ENCODE measurements at regions not wholly inside any gene's neighbourhood (a gene's known extent, or its start where the extent isn't known, plus 50 kb on each side); places are given as distances from the start of the nearest gene placed in this dataset.
"Not testable (repeated sequence)": the region's sequence is repeated elsewhere in the genome, so short reads cannot be mapped to it uniquely, and the experiment has no call there.

- Mint-ChIP-seq H3K27me3 (no peaks in the 10 kb centered on the region), H3K27ac (no peak overlapping the region), H3K4me1 (no peaks in the 10 kb centered on the region), H3K4me3 (no peak overlapping the region), H3K36me3 (ENCODE audit: low read depth) (no peaks in the 10 kb centered on the region), H3K9me3 (no peaks in the 10 kb centered on the region)
- POLR2A ChIA-PET: no interaction called here
- DNase-seq: no peak
- CTCF ChIA-PET: no interaction called here
Observed at GRCh38 chr13:70784207-70784989, 676.1 kb upstream of the KLHL1 start.

GRCh38 chr13:70769817-70770216, 661.6 kb upstream of the KLHL1 start:
- H3K27ac Mint-ChIP-seq: no peak overlapping the region
- H3K9me3 Mint-ChIP-seq: no peaks in the 10 kb centered on the region
- no peak overlapping the region for H3K4me3 Mint-ChIP-seq
- CTCF ChIA-PET: no interaction called here
- H3K27me3 Mint-ChIP-seq: no peaks in the 10 kb centered on the region
- H3K36me3 Mint-ChIP-seq (ENCODE audit: low read depth): no peaks in the 10 kb centered on the region
- DNase-seq: no peak
- H3K4me1 Mint-ChIP-seq: no peaks in the 10 kb centered on the region
- POLR2A ChIA-PET: no interaction called here

GRCh38 chr13:70758932-70759331, 650.7 kb upstream of the KLHL1 start:
- Mint-ChIP-seq H3K27me3 (no peaks in the 10 kb centered on the region), H3K27ac (no peak overlapping the region), H3K9me3 (no peaks in the 10 kb centered on the region), H3K36me3 (ENCODE audit: low read depth) (no peaks in the 10 kb centered on the region), H3K4me1 (no peaks in the 10 kb centered on the region), H3K4me3 (no peak overlapping the region)
- DNase-seq: no peak
- ChIA-PET POLR2A (no interaction called here), CTCF (no interaction called here)

GRCh38 chr13:70756088-70756487, 647.8 kb upstream of the KLHL1 start:
- no peak overlapping the region for H3K4me3 Mint-ChIP-seq
- H3K27ac Mint-ChIP-seq: no peak overlapping the region
- no peaks in the 10 kb centered on the region for H3K9me3 Mint-ChIP-seq
- H3K4me1 Mint-ChIP-seq: no peaks in the 10 kb centered on the region
- H3K36me3 Mint-ChIP-seq (ENCODE audit: low read depth): no peaks in the 10 kb centered on the region
- ChIA-PET POLR2A (no interaction called here), CTCF (no interaction called here)
- no peaks in the 10 kb centered on the region for H3K27me3 Mint-ChIP-seq
- DNase-seq: no peak

GRCh38 chr13:70755456-70755855, 647.2 kb upstream of the KLHL1 start:
- ChIA-PET POLR2A (no interaction called here), CTCF (no interaction called here)
- H3K27me3 Mint-ChIP-seq: no peaks in the 10 kb centered on the region
- H3K36me3 Mint-ChIP-seq (ENCODE audit: low read depth): no peaks in the 10 kb centered on the region
- H3K4me1 Mint-ChIP-seq: no peaks in the 10 kb centered on the region
- no peaks in the 10 kb centered on the region for H3K9me3 Mint-ChIP-seq
- no peak for DNase-seq
- H3K27ac Mint-ChIP-seq: no peak overlapping the region
- no peak overlapping the region for H3K4me3 Mint-ChIP-seq

GRCh38 chr13:70747262-70747661, 639.0 kb upstream of the KLHL1 start:
- Mint-ChIP-seq H3K27me3 (no peaks in the 10 kb centered on the region), H3K4me3 (no peak overlapping the region)

GRCh38 chr13:70746469-70746868, 638.2 kb upstream of the KLHL1 start:
- POLR2A ChIA-PET; H3K4me1 Mint-ChIP-seq; H3K27ac Mint-ChIP-seq; H3K9me3 Mint-ChIP-seq; H3K4me3 Mint-ChIP-seq; H3K36me3 Mint-ChIP-seq (ENCODE audit: low read depth); DNase-seq; H3K27me3 Mint-ChIP-seq; CTCF ChIA-PET: not testable (repeated sequence)

More at GRCh38 chr13:70747262-70747661, 639.0 kb upstream of the KLHL1 start:
- no peak overlapping the region for H3K27ac Mint-ChIP-seq
- peaks cover 2% of the 10 kb centered on the region for H3K9me3 Mint-ChIP-seq
- no peaks in the 10 kb centered on the region for H3K4me1 Mint-ChIP-seq
- CTCF ChIA-PET: no interaction called here
- no peaks in the 10 kb centered on the region for H3K36me3 Mint-ChIP-seq (ENCODE audit: low read depth)
- POLR2A ChIA-PET: no interaction called here
- no peak for DNase-seq

- DNase-seq: no peak
- Mint-ChIP-seq H3K36me3 (ENCODE audit: low read depth) (no peaks in the 10 kb centered on the region), H3K4me3 (no peak overlapping the region), H3K9me3 (no peaks in the 10 kb centered on the region), H3K27ac (no peak overlapping the region), H3K27me3 (no peaks in the 10 kb centered on the region), H3K4me1 (no peaks in the 10 kb centered on the region)
- POLR2A ChIA-PET: no interaction called here
- CTCF ChIA-PET: no interaction called here
Observed at GRCh38 chr13:70736622-70737317, 628.5 kb upstream of the KLHL1 start.

- H3K4me3 Mint-ChIP-seq: no peak overlapping the region
- H3K4me1 Mint-ChIP-seq: no peaks in the 10 kb centered on the region
- no peaks in the 10 kb centered on the region for H3K36me3 Mint-ChIP-seq (ENCODE audit: low read depth)
- no peak overlapping the region for H3K27ac Mint-ChIP-seq
- DNase-seq: no peak
- ChIA-PET CTCF (no interaction called here), POLR2A (no interaction called here)
- no peaks in the 10 kb centered on the region for H3K9me3 Mint-ChIP-seq
- no peaks in the 10 kb centered on the region for H3K27me3 Mint-ChIP-seq
Observed at GRCh38 chr13:70732611-70733010, 624.4 kb upstream of the KLHL1 start.

- no peak overlapping the region for H3K27ac Mint-ChIP-seq
- H3K4me1 Mint-ChIP-seq: no peaks in the 10 kb centered on the region
- H3K27me3 Mint-ChIP-seq: no peaks in the 10 kb centered on the region
- no peaks in the 10 kb centered on the region for H3K36me3 Mint-ChIP-seq (ENCODE audit: low read depth)
- POLR2A ChIA-PET: no interaction called here
- CTCF ChIA-PET: no interaction called here
- no peak for DNase-seq
- H3K4me3 Mint-ChIP-seq: no peak overlapping the region
- no peaks in the 10 kb centered on the region for H3K9me3 Mint-ChIP-seq
Observed at GRCh38 chr13:70729369-70729768, 621.1 kb upstream of the KLHL1 start.

- Mint-ChIP-seq H3K9me3 (no peaks in the 10 kb centered on the region), H3K4me1 (no peaks in the 10 kb centered on the region), H3K4me3 (no peak overlapping the region), H3K36me3 (ENCODE audit: low read depth) (no peaks in the 10 kb centered on the region), H3K27me3 (no peaks in the 10 kb centered on the region), H3K27ac (no peak overlapping the region)
- ChIA-PET CTCF (no interaction called here), POLR2A (no interaction called here)
- DNase-seq: no peak
Observed at GRCh38 chr13:70723732-70724131, 615.5 kb upstream of the KLHL1 start.

GRCh38 chr13:70720386-70720785, 612.1 kb upstream of the KLHL1 start:
- Mint-ChIP-seq H3K27me3 (no peaks in the 10 kb centered on the region), H3K27ac (no peak overlapping the region), H3K4me1 (no peaks in the 10 kb centered on the region), H3K9me3 (peaks cover 5% of the 10 kb centered on the region), H3K4me3 (no peak overlapping the region), H3K36me3 (ENCODE audit: low read depth) (no peaks in the 10 kb centered on the region)
- ChIA-PET POLR2A (no interaction called here), CTCF (no interaction called here)
- no peak for DNase-seq

GRCh38 chr13:70714993-70715392, 606.7 kb upstream of the KLHL1 start:
- ChIA-PET CTCF (no interaction called here), POLR2A (no interaction called here)
- no peak overlapping the region for H3K27ac Mint-ChIP-seq
- no peak overlapping the region for H3K4me3 Mint-ChIP-seq
- no peaks in the 10 kb centered on the region for H3K36me3 Mint-ChIP-seq (ENCODE audit: low read depth)
- peaks cover 5% of the 10 kb centered on the region for H3K9me3 Mint-ChIP-seq
- H3K27me3 Mint-ChIP-seq: no peaks in the 10 kb centered on the region
- no peaks in the 10 kb centered on the region for H3K4me1 Mint-ChIP-seq
- DNase-seq: no peak

- no peak for DNase-seq
- no peak overlapping the region for H3K27ac Mint-ChIP-seq
- no peaks in the 10 kb centered on the region for H3K36me3 Mint-ChIP-seq (ENCODE audit: low read depth)
- H3K4me3 Mint-ChIP-seq: no peak overlapping the region
- H3K4me1 Mint-ChIP-seq: no peaks in the 10 kb centered on the region
- H3K27me3 Mint-ChIP-seq: no peaks in the 10 kb centered on the region
- H3K9me3 Mint-ChIP-seq: no peaks in the 10 kb centered on the region
- ChIA-PET POLR2A (no interaction called here), CTCF (no interaction called here)
Observed at GRCh38 chr13:70708775-70709174, 600.5 kb upstream of the KLHL1 start.

All from activated CD4-positive, alpha-beta T cell treated with anti-CD3 and anti-CD28 coated beads, Interleukin-2, amount 10 ng/mL, durations not matched to agents 7 days and 5 days (primary cell).